DOHH2 (cell line): ENCODE measurements at regions not wholly inside any gene's neighbourhood (a gene's known extent, or its start where the extent isn't known, plus 50 kb on each side); places are given as distances from the start of the nearest gene placed in this dataset.

Experiments
- H3F3A ChIP-seq: fragments of 200-600 bp; sonication (generic), shearing (Covaris generic); 2 replicates; pipeline ENCODE4 v1.6.0; 2016; ENCODE audit warnings: antibody characterized with exemption, mild to moderate bottlenecking; ENCODE audit not compliant: control insufficient read depth, insufficient read depth
- H3K27ac ChIP-seq: fragments of 200-600 bp; sonication (generic); 2 replicates; pipeline ENCODE4 v1.5.1; 2014; ENCODE audit warnings: low read depth, mild to moderate bottlenecking, low read length, moderate library complexity
- H3K27me3 ChIP-seq: fragments of 200-600 bp; sonication (generic); 2 replicates; pipeline ENCODE4 v1.6.1; 2014; ENCODE audit warnings: mild to moderate bottlenecking, low read length, mixed read lengths; ENCODE audit not compliant: control insufficient read depth
- H3K36me3 ChIP-seq: fragments of 200-600 bp; sonication (generic); 2 replicates; pipeline ENCODE4 v1.6.1; 2014; ENCODE audit warnings: mild to moderate bottlenecking, low read length, moderate library complexity, mixed read lengths; ENCODE audit not compliant: control insufficient read depth
- H3K4me1 ChIP-seq: fragments of 200-600 bp; sonication (generic); 2 replicates; pipeline ENCODE4 v1.6.1; 2014; ENCODE audit warnings: mild to moderate bottlenecking, low read length, mixed read lengths; ENCODE audit not compliant: control insufficient read depth
- H3K4me2 ChIP-seq: fragments of 200-600 bp; sonication (generic); 2 replicates; pipeline ENCODE4 v1.6.0; 2014; ENCODE audit warnings: mild to moderate bottlenecking, low read length, moderate library complexity
- H3K4me3 ChIP-seq: fragments of 200-600 bp; sonication (generic); 2 replicates; pipeline ENCODE4 v1.5.1; 2014; ENCODE audit warnings: mild to moderate bottlenecking, low read length, mixed read lengths
- H3K79me2 ChIP-seq: fragments of 200-600 bp; sonication (generic); 2 replicates; pipeline ENCODE4 v1.6.1; 2014; ENCODE audit warnings: mild to moderate bottlenecking, low read length, mixed read lengths; ENCODE audit not compliant: control insufficient read depth
- H3K9me2 ChIP-seq: fragments of 200-600 bp; sonication (generic); replicated peaks from 2 replicates; pipeline ENCODE4 v1.6.1; 2014; ENCODE audit warnings: mild to moderate bottlenecking, low read length, mixed read lengths; ENCODE audit not compliant: control insufficient read depth
- H3K9me3 ChIP-seq: fragments of 200-600 bp; sonication (generic); 2 replicates; pipeline ENCODE4 v1.6.1; 2014; ENCODE audit warnings: antibody characterized with exemption, low read length, mixed read lengths; ENCODE audit not compliant: control insufficient read depth, insufficient read depth
- H4K20me1 ChIP-seq: fragments of 200-600 bp; sonication (generic); 2 replicates; pipeline ENCODE4 v1.6.0; 2014; ENCODE audit warnings: low read depth, mild to moderate bottlenecking, antibody characterized with exemption, low read length, moderate library complexity; ENCODE audit not compliant: control insufficient read depth, insufficient read depth
- CTCF ChIP-seq: fragments of 200-600 bp; sonication (generic); IDR thresholded peaks from one replicate; pipeline ENCODE4 v1.5.1; 2014; ENCODE audit warnings: antibody characterized with exemption, mild to moderate bottlenecking, low read depth, low read length; ENCODE audit not compliant: poor library complexity, severe bottlenecking
- EZH2phosphoT487 ChIP-seq: fragments of 200-600 bp; sonication (generic); IDR thresholded peaks from 2 replicates; pipeline ENCODE4 v1.6.1; 2017; ENCODE audit warnings: borderline replicate concordance, mild to moderate bottlenecking, antibody characterized with exemption, low read length, moderate library complexity, mixed read lengths

GRCh38 chr15:81981908-81982307 is 63.9 kb downstream of the MEX3B start:
- TF ChIP-seq CTCF (no peak), EZH2phosphoT487 (no peak)
- no peaks in the 10 kb centered on the region for H4K20me1 ChIP-seq
- no peak overlapping the region for H3K4me3 ChIP-seq
- H3K27ac ChIP-seq = no peak overlapping the region
- no peaks in the 10 kb centered on the region for H3K9me3 ChIP-seq
- no peaks in the 10 kb centered on the region for H3K79me2 ChIP-seq
- H3K4me1 ChIP-seq = no peaks in the 10 kb centered on the region
- no peaks in the 10 kb centered on the region for H3K36me3 ChIP-seq
- H3K9me2 ChIP-seq = no peaks in the 10 kb centered on the region
- no peak overlapping the region for H3K4me2 ChIP-seq
- no peaks in the 10 kb centered on the region for H3F3A ChIP-seq
- H3K27me3 ChIP-seq = no peaks in the 10 kb centered on the region

DNA sequence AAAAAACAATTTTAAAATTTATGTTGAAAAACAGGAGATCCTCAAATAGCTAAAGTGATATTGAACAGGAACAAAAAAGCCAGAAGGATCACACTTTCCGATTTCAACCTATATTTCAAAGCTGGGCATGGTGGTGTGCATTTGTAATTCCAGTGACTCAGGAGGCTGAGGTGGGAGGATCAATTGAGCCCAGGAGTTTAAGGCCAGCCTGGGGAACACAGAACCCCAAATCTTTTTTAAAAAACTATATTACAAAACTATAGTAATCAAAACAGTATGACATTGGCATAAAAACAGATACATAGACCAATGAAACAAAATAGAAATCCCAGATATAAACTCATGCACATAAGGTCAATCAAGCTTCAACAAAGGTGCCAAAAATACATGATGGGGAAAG is 68.4 kb downstream of the MEX3B start:
- TF ChIP-seq EZH2phosphoT487 (no peak), CTCF (no peak)

DNA sequence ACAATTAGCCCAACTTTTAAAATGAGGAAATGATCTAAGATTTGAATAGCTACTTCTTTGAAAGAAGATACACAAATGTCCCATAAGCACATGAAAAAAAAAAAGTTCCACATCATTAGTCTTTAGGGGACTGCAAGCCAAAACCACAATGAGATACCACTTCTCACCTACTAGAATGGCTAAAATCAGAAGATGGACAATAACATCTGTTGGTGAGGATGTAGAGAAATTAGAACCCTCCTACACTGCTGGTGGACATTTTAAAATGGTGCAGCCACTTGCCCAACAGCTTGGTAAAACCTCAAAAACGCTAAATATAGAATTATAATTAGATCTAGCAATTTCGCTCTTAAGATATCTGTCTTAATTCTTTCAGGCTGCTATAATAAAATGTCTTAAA is 77.1 kb downstream of the MEX3B start:
- Histone ChIP-seq H3K4me3 (no peak overlapping the region), H3K27ac (no peak overlapping the region), H3K79me2 (no peaks in the 10 kb centered on the region), H3K36me3 (no peaks in the 10 kb centered on the region), H3K4me1 (peaks cover 11% of the 10 kb centered on the region; the same call in 1 of the 2 replicates), H3K9me3 (no peaks in the 10 kb centered on the region), H4K20me1 (no peaks in the 10 kb centered on the region), H3K9me2 (no peaks in the 10 kb centered on the region), H3F3A (no peaks in the 10 kb centered on the region), H3K4me2 (no peak overlapping the region), H3K27me3 (no peaks in the 10 kb centered on the region)
- no peak for TF ChIP-seq CTCF
- TF ChIP-seq EZH2phosphoT487 = no peak

More for the DNA sequence above, 68.4 kb downstream of the MEX3B start:
- no peaks in the 10 kb centered on the region for H3K9me2 ChIP-seq
- no peak overlapping the region for H3K4me3 ChIP-seq
- H3K4me2 ChIP-seq = no peak overlapping the region
- H3K27me3 ChIP-seq = no peaks in the 10 kb centered on the region
- H3F3A ChIP-seq = no peaks in the 10 kb centered on the region
- no peaks in the 10 kb centered on the region for H3K36me3 ChIP-seq
- H3K4me1 ChIP-seq = no peaks in the 10 kb centered on the region
- no peaks in the 10 kb centered on the region for H3K79me2 ChIP-seq
- H3K27ac ChIP-seq = no peak overlapping the region
- H4K20me1 ChIP-seq = no peaks in the 10 kb centered on the region
- H3K9me3 ChIP-seq = no peaks in the 10 kb centered on the region

- Histone ChIP-seq H3K4me2 (no peak overlapping the region), H3K79me2 (no peaks in the 10 kb centered on the region), H3K9me2 (no peaks in the 10 kb centered on the region), H3K36me3 (no peaks in the 10 kb centered on the region), H4K20me1 (no peaks in the 10 kb centered on the region), H3F3A (no peaks in the 10 kb centered on the region), H3K4me1 (peaks cover 11% of the 10 kb centered on the region; the same call in 1 of the 2 replicates), H3K4me3 (no peak overlapping the region), H3K27me3 (no peaks in the 10 kb centered on the region), H3K9me3 (no peaks in the 10 kb centered on the region), H3K27ac (no peak overlapping the region)
- TF ChIP-seq EZH2phosphoT487 = no peak
- TF ChIP-seq CTCF = no peak
Observed at GRCh38 chr15:81966631-81967030, 79.2 kb downstream of the MEX3B start.
